Eye (tissue), 1 donor: ENCODE measurements at regions not wholly inside any gene's neighbourhood (a gene's known extent, or its start where the extent isn't known, plus 50 kb on each side); places are given as distances from the start of the nearest gene placed in this dataset.
A peak's percentile ranks its signal among the peaks of the same experiment; 100 is the strongest.

ENCODE experiments used
- DNase-seq: peaks from one replicate; pipeline ENCODE4 v3.0.0-alpha.2; 2015

DNA sequence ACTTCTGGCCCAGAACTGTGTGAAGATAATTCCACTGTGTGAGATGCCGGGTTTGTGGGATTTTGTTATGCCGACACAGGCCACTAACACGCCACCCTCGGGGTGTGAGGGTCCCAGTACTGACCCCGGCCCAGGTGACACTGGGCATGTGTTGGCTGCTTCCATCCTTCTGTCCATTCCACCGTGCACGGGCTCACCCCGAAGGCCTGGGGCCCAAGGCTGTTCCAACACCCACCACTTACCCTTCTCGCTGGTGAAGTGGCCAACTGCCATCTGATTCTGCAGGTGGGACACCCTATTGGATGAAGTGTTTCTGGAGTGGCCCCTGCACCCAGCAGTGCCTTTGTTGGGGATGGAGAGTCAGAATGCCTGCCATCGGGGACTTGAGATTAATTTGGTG, 1307.5 kb downstream of the BRD1 start:
- no peak for DNase-seq

GRCh38 chr22:48517039-48518030, 1310.3 kb downstream of the BRD1 start:
- peak; percentile 87 for DNase-seq

DNA sequence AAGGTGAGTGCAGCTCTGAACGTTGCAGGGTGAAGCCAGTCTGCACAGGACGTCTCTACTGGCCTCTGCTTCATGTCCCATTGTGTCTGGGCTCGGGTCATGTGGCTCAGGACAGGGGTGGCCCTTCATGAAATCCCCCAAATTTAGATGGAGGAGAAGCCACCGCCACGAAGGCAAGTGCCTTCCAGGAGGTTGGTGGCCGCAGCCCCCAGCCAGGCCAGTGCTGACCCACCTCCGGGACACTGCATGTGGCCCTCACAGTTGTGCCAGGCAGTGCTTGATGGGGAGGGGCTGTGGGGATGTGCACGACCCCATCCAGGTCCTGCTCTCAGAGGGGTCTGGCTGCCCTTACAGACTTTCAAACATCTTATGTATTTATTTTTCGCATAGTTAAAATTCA, 1311.1 kb downstream of the BRD1 start:
- DNase-seq: no peak

- DNase-seq: no peak
Measured at GRCh38 chr22:48515571-48516200, 1312.0 kb downstream of the BRD1 start.

DNA sequence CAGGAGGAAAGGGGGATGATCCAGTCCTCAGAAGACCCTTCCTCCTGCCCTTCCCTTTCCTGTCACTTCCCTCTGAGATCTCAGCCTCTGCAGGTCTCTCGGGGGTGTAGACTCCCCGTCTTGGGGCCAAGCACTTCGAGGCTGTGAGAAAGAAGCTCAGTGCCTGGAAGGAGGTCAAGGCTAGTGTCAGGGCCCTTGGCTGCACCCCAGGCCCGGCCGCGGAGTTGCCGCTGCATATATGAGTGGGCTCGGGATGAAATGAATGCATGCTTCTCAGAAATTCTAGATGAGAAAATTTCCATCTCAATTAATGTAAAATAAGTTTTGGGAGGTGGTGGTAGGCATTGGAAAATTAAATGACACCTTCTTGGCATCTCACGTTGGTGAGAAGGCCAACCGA, 1313.7 kb downstream of the BRD1 start:
- no peak for DNase-seq

- DNase-seq: no peak
Measured at GRCh38 chr22:48513446-48513845, 1314.2 kb downstream of the BRD1 start.

GRCh38 chr22:48511781-48512327, 1315.8 kb downstream of the BRD1 start:
- DNase-seq: no peak

GRCh38 chr22:48511211-48511610, 1316.5 kb downstream of the BRD1 start:
- no peak for DNase-seq

DNA sequence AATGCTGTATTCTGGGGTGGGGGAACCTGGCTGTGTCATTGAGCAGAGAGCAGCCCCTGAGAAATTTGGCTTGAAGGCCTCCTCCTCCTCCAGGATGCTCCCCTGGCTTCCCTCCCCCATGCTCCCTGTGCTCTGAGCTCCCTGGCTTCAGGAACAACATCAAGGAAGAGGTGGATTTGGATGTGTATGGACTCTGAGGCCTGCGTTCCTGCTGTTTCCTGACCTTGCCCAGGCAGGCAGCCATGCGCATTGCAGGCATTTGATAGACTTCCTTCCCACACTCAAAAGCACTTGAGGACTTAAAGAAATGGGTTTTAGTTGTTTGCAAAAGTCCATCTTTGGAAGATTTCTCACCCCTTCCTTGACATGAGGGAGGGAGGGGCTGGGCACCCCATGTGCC, 1317.1 kb downstream of the BRD1 start:
- DNase-seq: no peak

GRCh38 chr22:48507595-48508350, 1319.9 kb downstream of the BRD1 start:
- DNase-seq: no peak

DNA sequence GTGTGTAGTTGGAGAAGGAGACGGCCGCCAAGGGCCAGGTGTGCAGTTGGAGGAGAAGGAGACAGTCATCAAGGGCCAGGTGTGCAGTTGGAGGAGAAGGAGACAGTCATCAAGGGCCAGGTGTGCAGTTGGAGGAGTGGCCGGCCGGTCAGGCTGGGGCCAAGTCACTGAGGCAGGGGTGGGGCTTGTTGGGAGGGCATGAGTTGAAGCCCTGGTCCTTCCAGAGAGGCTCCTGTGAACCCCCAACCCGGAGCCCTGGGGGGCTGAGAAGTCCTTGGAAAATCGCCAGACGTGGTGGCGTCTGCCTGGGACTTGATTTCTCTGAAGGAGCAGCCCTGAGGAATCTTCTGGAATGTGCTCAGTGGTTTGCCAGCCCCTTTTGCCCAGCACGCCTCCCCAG, 1320.5 kb downstream of the BRD1 start:
- no peak for DNase-seq

DNA sequence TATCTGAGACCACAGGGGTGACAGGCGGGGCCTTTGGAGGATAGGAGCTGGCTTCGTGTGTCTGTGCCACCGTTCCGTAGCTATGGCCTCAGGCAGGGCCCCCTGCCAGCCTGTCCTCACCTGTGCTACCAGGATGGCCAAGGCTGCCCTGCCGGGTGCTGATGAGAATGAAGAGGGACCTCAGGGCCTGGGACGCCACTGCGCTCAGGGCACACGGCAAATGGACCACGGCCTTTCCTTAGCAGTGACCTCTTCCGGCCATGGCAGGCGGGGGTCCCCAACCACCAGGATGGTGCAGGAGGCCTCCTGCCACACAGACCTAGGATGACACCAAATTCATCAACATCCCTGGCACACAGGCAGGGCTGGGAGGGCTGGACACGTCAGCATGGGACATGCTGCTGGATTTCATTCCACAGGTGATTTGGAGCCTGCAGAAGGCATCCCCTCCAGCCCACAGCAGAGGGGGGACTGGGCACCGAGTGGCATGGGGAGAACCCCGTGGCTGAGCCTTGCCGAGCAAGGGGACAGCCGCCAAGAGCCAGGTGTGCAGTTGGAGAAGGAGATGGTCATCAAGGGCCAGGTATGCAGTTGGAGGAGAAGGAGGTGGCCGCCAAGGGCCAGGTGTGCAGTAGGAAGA, 1321.0 kb downstream of the BRD1 start:
- no peak for DNase-seq

DNA sequence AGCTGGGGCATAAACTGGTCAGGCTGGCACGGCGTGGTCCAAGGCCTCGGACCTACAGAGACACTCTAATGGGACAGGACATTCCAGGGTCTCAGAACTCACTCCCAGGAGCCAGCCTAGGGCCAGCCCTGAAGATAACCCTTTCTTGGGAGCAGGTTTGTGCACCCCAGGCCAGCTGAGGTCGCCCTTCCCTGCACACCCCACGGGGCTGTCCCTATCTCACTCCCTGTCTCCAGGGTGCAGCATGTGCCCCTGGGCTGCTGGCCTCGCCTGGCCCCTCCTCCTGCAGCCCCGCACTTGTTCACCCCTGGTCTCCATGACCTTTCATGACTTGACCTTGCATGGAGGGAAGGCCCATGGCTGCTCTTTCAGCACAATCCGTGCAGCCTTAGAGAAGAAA, 1321.8 kb downstream of the BRD1 start:
- DNase-seq: no peak

DNA sequence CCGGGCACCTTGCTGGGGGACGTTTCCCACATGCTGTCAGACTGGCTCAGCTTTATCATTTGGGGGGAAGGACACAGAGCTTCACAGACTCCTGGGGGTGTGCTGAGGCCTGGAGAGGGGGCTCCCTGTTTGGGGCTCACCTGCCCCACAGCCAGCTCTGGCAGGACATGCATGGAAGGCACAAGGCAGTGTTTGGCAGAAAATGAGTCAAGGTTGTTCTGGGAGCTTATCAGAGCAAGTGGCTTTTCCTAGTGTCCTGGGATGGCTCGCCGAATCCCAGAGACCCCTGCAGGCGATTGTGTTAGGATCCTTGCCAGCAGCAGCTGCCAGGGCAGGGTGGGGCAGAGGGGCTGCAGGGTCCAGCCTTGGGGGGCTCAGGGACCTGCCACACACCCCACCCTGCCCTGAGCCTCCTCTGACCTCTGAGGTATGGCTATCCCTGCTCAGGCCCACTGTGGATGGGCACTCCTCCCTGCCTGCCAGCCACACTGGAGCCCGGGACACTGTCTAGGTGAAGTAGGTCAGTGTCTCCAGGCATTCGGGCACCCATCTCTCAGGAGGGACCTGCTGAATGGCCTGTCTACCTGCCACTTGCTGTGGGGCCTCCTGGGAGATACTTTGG, 1323.0 kb downstream of the BRD1 start:
- DNase-seq: no peak

GRCh38 chr22:48503876-48504275, 1323.8 kb downstream of the BRD1 start:
- no peak for DNase-seq

DNA sequence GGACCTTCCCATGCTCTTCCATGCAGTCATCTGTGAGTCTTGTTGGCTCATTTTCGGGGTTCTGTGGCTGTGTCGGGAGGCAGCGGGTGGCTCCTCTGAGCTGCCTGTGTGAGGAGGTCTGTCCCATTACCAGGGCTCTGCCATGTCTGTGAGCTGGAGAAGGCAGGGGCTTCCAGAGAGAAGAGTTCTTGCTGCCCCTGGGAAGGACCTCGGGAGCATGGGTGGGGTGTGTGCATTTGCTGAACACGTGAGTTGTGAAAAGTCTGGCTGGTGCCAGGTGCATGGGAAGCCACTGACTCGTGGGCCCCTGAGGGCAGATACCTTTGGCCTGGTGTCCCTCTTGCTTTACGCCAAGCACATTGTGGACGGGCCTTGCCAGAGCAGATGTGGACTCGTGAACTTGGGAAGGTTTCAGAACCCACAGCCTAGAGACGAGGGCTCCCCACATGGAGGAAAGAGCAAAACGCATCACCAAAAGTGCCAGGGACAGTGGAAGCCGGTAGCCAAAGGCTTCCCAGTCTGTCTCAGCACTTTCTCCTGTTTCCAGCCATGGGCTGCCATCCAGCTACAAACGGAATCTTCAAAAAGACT, 1324.5 kb downstream of the BRD1 start:
- DNase-seq: no peak

DNA sequence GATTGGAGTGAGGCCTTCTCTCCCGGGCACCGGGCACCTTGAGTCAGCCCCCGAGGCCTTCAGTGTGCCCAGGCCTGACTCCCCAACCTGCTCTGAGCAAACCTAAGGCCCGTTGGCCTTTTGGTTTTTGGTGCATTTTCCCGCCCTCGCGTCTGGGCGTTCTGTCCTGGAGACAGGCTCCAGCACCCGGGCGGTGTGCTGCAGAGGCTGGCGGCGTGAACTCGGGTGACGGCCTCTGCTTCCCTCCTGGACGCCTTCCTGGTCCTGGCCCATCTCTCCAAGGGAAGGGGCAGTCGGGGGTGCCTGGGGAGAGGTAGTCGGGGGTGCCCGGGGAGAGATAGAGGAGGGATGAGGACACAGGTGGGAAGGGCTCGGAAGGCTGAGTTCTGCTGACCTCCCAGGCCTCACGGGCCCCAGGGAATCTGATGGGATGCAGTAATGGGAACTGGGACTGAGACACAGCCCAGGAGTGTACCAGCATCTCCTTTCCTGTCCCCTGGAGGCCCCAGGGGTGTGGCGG, 1326.4 kb downstream of the BRD1 start:
- no peak for DNase-seq

- DNase-seq: peak; percentile 52
Measured at GRCh38 chr22:48500471-48501230, 1327.0 kb downstream of the BRD1 start.

DNA sequence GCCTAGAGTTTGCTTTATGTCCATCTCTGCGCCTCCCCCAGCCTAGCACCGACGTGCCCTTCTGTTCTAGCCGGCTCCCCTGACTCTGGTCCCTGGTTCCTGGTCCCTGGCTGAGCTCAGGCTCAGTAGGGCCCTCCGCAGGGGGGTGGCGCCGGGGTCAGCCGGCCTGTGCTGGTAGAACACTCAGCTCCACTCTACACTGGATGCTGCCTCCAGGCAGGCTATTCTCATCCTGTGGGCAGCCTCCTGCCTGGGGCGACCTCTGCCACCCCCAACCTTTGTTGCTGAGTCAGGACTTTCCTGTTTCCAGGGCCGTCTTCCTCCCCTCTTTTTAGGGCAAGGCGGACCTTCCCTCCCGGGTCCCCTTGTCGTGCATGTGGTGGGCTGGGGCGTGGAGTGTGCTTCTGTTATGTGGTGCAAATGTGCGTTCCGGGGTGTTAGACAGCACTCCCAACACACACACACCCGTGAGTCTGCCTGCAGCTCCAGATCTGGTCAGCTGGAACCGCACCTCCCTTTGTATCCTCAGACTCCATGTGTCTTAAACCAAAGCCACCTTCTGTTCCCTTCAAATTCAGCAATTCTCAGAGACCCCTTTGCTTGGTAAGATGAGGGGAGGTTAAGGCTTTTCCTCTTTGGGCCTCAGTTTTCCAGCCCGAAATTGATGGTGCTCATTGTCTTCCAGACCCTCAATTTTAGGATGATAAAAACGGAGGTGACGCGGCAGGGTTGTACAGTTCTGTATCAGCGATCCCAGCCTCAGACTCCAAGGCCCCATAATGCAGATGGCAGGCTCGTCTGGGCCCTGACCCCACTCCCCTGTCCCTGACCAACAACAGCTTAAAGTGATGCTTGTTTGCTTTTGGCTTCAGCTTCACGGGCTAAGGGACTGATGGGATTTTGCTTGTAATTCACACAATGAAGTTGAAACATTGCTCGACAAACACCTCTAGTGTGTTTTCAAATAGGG, 1327.9 kb downstream of the BRD1 start:
- DNase-seq: no peak
